CD1c-positive myeloid dendritic cell (primary cell): ENCODE measurements at regions not wholly inside any gene's neighbourhood (a gene's known extent, or its start where the extent isn't known, plus 50 kb on each side); places are given as distances from the start of the nearest gene placed in this dataset.

ENCODE experiments used
- DNase-seq: peaks from one replicate; pipeline ENCODE4 v3.0.0-alpha.2; 2016; ENCODE audit errors: extremely low spot score

DNA sequence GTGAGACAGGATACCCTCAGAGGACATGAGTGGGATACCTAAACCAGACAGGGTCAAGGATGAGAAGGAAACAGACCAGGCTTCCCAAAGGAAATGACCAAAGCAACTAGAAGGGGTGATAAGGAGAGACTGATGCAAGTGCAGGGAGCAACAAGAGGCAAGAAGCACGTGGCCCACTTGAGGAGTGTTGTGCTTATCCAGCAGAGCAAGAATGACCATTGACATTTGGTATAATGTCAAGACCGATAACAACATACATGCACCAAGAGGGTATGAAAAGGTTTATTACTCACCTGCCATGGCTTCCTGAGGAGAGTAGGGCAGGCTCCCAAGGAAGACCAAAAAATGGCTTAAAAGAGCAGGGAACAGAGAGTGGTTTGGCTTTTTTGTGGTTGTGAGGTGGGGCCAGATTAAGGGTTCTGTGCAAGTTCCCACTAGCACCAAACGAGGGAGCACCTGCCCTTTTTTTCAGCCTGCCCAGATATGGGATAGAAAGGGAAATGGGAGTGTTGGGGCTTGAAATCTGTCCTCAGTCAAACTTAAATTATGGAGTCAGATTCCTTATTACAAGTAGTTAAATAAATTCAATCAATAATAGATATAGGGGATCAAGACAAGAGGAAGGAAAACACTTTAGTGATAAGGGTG is 513.6 kb downstream of the RASEF start:
- no peak for DNase-seq

DNA sequence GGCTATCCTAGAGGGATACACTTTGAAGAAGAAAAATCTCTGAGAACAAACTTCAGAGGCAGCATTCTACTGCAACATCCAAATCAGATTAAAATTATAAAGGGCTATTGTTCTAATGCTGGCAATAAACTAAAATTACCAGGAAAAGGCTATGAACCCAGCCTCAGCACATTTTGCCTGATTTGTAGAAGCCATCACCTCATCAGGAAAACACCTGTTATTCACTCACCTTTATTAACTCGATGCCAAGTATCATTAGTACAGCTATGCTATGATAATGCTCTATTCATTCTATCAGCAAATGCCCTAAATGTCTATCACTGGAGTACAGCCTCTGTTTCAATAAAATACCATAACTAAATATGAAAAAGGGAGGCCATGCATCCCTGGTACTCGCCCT is 510.2 kb downstream of the RASEF start:
- no peak for DNase-seq

DNA sequence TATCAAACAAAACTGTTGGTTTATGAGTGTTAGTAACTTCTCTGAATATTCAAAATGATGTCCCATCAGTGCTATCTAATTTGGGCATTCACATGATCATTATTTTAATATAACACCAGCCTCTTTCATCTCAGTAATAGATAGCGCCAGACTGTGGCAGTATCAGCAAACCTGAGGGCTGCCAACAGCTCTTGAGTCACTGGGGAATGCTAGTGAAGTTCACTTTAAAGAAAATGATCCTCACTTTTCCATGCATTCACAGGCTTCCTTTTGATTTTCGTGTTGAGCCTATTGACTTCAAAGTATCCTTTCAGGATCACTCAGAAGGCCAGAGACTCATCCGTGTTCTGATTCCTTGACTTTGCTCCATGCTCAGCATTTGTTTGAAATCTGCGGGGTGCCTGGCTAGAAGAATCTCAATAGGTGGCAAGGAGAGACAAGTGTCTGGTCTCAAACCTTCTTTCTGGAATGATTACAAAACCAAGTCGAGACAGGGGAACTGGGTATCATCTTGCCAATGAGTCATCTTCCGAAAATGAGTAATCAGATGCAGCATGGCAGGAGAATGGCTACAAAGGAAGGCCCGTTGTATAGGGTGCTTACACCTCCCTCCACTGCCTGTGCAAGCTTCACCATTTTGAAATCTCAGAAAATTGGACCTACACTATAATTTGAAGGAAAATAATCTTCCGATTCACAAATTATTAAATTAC is 509.1 kb downstream of the RASEF start:
- DNase-seq: peak; percentile 44

DNA sequence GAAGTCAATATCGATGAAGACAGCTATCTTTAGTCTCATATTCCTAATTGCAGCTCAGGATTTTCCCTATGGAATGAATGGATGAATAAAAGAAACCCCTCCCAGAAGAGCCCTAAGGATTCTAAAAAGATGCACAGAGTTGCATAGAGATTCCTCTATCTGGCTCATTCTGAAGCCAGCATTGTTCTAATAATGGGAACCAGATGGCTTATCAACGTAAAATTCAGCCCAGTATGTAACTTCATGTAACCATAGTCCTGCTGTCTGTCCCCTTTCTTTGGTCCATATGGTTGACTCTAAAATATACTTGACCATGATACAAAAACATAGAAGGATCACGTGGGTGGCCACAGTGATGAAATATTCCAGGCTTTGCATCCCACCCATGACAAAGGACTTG is 508.6 kb downstream of the RASEF start:
- DNase-seq: no peak

DNA sequence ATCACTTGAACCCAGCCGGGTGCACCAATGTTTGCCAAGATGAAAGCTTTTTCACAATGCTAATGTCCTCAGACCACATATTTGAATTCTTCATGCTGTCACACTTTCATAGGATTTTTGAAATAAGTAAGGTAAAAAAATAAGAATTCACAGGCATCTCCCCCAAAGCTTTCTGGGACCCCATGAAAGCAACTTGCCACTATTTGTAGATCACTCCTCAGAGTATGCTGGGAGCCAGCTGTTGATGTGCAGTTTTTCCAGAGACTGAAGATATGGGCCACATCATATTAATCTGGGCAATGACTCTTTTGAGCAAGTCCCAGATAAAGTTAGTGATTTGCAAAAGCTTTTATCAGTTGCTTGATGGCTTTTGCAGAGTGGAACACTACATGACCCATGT is 507.9 kb downstream of the RASEF start:
- no peak for DNase-seq

DNA sequence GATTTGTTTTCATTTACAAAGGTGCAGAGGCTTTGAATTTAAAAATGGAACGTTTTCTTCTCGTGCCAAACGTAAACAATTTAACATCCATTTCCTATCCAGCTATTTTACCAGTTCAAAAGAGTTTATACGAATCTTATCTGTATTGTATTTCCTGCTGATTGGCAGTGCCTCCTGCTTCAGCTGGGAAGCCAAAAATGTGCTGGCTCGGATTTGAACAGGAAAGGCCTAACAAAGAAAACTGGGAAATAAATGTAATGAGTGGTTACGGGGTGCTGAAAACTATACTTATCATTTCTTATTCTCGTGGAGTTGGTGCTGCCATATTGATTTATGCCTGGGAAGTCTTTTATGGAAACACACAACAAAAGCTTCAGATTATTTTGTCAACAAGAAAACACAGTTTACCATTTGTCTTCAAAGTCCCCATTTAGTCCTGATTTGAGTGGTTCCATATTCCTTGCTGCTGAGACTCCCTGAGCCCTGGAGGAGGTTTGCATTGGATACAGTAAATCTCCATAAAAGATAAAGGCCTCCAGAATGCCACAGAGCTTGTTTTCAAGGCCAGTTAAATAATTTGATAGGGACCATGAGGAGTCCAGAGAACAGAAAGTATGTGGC is 507.4 kb downstream of the RASEF start:
- DNase-seq: no peak

DNA sequence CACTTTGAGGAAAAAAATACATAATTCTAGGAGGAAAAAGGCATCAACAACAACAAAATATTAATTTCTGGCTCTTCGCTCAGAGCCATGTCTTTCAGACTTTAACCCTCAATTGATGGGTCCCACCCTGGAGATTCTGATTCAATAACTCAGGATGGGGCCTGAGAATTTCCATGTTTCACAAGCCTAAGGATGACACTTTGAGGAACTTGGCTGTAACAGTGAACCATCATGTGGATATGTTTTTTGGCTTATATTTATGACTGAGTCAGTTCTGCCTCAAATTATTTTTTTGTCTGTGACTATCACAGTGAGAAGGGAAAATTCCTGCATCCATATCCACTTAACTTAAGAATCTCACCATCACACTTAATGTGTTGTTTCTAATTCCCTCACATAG is 504.6 kb downstream of the RASEF start:
- DNase-seq: no peak

DNA sequence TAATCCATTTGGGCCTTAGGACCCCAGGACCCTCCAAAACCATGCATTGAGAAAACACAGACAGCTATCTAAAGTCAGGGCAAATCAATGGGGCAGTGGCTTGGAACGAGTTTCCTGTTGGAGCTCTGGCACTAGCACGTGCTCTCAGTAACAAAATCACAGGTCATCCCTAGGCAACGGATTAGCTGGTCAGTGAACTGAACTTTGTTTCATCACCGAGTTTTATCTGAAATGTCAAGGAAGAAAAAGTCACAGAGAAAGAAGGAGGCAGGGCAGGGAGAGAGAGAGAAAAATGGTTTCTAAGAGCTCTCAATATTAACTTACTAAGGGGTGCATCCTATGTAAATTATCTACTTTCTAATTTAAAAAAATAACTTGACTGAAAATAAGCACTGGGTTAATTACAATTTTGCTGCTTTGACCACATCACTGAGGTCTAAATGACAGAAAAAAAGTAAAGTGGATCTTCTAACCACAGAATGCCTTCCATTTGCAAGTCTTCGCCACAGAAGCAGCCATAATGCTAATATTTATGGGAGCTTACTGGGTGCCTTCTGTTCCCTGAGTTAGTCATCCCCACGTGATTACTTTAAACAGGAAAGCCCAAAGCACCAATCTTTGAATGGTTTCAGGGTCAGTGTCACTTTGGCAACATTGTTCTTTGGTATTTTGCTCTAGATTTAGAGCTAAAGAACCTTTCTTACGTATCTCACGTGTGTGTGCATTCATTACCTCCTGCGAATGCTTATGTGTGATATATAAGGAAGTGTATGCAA is 503.9 kb downstream of the RASEF start:
- no peak for DNase-seq

DNA sequence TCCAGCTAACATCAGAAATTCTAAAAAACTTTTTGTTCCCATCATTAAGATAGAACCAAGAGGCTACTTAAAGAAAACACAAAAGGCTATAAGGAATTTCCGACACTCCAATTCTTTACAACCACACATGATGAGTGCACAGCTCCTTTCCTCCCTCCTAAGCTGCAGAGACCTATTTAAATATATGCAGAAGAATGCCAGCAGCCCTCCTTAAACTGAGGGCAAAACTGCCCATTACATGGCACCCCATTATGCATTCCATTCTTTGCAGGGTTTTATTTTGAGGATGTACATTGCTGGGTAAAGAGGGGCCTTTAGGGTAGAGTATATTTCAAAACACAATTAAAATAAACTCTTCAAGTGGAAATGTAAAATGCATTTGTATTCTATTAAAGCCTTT is 502.9 kb downstream of the RASEF start:
- no peak for DNase-seq

DNA sequence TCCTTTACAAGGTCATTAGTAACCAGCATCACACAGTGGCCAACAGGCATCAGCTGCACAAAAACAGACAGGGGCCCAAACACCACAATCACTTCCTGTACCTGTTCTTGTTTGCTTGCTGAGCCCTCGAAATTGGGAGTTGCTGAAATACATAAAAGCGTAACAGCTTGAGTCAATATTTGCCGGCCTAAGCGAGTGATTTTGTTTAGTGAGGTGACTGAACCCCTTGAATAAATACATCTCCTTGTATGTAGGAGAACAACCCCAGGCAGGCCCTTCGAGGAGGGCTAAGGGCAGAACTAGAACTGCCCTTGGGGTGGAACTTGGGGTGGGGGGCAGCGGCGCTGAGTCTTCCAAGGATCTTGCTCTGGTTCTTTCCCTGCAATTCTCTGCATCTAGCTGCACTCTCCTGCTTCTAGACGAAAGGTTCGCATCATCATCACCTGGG is 502.5 kb downstream of the RASEF start:
- DNase-seq: no peak

DNA sequence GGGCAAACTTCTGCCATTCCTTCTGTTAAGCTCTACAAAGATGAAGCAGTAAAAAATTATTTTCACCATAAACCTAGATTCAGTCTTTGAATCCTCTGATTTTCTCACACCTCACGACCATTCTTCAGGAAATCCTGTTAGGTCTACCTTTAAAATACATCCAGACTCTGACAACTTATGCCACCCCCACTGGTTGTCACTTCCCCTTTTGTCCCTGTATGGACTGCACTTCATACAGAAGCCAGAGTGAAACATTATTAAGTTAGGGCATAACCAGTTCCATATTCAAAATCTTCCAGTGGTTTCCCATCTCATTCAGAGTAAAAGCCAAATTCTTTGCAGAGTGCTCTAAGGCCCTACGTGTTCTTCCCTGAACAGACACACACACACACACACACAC is 499.8 kb downstream of the RASEF start:
- peak; percentile 9 for DNase-seq

DNA sequence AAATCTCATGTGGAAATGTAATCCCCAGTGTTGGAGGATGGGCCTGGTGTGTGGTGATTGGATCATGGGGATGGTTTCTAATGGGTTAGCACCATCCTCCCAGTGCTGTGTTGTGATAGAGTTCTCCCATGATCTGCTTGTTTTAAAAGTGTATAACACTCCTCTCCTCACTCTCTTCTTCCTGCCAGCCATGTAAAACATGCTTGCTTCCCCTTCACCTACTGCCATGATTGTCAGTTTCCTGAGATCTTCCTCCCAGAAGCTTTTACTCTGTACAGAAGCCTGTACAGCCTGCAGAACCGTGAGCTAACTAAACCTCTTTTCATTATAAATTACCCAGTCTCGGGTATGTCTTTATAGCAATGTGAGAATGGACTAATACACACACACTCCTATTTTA is 499.1 kb downstream of the RASEF start:
- DNase-seq: no peak

DNA sequence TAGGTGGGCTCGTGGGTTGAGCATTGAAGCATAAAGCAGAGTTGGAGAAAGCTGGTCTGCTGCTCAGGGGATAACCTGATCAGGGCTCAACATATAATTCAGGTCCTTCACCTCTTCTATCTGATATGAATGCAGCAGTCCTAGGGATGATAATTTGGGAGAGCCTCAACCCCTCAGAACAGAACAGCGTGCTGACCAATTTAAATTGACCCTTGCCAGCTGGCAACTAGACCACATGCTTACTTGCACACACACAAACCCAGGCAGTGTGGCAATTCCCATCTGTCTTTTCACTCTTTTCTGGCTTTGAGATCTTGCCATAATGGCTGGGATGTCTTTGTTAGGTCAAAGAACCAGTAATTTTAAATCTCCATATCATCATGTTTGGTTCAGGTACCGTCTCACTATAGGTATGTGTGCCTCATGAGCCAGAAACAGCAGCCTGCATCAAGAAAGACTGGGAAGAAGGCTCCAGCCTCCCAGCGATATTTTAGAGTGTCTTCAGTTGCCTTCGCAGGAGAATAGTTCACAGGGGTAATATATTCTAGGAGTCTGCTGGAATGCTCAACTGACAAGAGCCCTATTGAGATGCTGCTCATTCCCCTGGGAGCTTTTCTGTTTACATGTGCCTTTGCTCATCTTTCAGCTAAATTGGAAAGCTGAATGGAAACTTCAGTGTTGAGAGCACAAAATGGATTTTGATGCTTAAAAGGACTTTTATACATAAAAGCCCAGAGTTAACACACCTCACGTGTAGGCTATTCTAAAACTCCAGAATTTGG is 497.6 kb downstream of the RASEF start:
- DNase-seq: no peak

DNA sequence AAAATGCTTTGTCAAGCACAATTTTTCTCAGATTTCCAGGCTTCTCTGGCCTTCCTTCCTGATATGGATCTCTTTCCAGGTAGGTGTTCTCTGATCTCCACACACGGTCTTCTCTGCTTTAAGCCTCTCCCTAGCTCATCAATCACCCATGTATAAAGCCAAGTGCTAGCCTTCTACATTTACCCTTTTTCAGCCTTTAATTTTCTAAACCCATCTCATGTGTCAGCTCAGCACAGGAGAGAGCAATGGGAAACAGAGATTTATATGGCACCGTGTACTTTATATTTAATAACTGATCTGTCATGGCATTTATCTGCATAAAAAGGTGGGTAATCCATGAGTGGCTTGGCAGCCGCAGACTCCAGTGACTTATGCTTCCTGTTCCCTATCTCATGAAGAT is 495.0 kb downstream of the RASEF start:
- DNase-seq: no peak

DNA sequence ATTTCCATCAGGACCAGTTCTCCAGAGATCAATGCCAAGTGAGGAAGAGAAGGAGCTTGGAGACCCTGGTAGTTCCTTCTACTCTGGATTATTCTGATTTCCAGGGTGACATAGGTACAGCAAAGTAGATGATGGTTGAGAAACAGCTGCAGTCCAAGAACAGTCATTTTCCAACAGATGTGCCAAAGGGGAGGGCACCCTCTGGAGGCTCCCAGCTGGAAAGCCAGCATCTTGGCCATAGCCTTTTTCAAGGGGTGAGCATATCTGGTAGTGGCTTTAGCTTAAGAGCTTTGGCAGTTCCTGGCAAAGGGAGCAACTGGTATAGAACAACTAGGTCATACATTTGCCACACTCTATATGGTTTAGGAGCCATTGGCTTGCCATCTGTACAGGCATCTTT is 492.7 kb downstream of the RASEF start:
- DNase-seq: no peak

DNA sequence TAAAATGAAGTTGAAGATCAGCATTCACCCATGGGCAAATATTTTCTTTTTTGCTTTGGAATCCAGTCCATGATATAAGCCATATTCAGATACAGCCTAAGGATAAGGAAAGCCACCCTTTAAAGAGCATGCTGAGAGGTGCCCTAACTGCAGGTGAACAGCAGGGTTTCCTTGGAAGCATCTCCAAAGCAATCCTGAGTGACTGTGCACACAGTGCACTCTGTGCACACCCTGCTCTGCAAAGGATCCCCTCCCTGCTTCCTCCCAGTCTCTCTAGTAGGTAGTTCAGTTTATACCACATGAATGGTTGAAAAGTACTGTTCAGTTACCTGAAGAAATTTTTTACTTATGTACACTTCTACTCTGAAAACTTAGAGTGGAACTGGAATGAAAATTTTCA is 491.4 kb downstream of the RASEF start:
- DNase-seq: no peak

DNA sequence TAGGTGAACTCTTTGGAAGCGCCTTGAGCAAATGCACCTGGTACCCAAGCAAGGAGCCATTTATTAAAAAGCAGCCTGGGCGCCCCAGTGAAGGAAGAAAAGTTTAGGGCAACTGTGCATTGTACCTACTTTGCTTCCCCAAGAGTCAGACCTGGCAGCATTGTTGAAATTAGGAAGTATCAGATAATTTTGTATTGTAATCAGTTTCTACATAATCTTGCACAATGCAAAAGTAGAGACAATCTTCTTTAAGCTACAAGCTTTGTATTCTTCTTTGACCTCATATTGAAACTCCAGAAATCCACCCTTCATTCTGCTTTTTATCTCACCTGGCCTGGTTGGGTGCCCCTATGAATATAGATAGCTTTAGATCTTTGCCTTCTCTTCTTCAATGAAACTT is 490.8 kb downstream of the RASEF start:
- DNase-seq: no peak

DNA sequence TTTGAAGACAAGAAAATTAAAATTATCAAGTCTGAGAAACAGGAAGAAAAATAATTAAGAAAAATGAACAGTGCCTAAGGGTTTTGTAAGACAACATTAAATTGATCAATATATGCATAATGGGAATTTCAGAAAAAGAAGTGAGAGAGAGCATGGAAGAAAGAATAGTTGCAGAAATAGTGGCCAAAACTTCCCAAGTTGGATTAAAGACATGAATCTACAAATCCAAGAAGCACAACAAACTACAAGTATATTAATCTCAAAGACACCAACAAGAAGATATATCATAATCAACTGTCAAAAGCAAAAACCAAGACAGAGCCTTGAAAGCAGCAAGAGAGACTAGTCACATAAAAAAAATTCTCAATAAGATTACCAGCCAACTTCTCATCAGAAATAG is 488.0 kb downstream of the RASEF start:
- DNase-seq: no peak

DNA sequence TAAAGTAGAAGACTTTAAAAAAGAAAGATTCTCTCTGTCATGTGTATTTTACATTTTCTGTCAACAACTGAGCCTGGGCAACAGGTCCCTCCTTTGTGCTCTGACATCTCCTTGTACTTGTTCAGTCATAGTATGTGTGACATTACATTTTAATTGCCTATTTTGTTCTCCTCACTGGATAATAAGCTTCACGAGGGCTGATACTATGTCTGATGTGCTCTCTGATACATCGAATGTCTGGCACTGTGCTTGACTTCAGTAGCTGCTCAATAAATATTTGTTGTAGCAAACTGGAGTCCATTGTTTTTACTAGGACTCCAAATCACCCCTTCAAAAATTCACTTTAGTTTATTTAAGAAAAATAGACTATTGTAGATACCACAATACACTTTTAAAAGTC is 482.0 kb downstream of the RASEF start:
- DNase-seq: no peak

DNA sequence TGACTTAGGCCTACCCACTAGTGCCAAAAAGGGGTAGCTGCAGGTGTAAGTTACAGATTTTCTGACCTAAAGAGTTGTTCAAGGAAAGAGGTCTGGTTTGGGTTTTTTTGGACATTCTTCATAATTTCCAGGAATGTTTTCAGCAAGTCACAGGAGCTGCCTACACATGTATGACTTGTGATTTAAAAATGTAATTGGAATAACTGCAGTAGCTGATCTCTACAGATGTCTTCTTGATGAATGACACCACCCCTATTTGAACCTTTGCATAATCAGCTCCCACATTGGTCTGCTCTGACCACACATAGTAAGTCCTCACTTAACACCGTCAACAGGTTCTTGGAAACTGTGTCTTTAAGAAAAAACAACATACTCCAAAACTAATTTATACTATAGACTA is 481.4 kb downstream of the RASEF start:
- DNase-seq: no peak

DNA sequence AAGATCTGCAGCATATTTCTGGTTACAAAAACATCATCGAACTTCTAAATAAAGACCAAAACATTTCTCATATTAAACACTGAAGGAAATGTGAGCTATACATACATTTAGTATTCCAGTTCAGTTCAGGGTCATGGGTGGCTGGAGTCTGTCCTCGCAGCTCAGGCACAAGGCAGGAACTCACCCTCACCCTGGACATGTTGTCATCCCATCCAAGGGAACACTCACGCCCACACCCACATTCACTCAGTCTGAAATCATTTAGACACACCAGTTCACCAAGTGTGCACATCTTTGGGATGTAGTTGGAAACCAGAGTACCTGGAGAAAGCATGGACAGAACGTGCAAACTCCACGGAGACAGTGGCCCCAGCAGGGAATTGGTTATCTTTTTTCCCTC is 481.0 kb downstream of the RASEF start:
- DNase-seq: no peak

DNA sequence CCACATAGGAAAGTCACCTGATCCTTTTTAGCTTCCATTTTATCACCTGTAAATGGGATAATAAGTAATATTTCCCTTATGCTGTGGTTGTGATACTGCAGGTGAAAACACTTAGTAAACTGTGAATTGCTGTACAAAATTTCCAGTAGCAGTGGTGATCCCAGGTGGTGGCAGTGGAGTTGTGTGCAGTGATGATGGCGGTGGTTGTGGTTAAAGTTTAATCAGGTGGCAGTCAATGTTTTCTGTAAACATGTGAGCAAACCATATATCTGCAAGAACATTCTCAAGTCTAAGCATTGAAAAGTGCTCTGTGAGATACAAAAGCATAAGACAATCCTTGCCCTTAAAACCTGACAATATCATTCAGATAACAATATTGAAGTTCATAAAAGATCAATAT is 480.2 kb downstream of the RASEF start:
- DNase-seq: no peak
